NB4 (cell line): ENCODE measurements at regions not wholly inside any gene's neighbourhood (a gene's known extent, or its start where the extent isn't known, plus 50 kb on each side); places are given as distances from the start of the nearest gene placed in this dataset.

Source experiments
- DNase-seq: peaks from one replicate; pipeline ENCODE4 v3.0.0; 2010; ENCODE audit warnings: low read depth
- H3K4me3 ChIP-seq: one replicate; pipeline ENCODE4 v1.5.1; 2011; ENCODE audit warnings: mild to moderate bottlenecking, low read depth, low read length, moderate library complexity
- CTCF ChIP-seq: IDR thresholded peaks from one replicate; pipeline ENCODE4 v1.5.1; 2012; ENCODE audit warnings: low read depth, low read length
- MYC ChIP-seq: IDR thresholded peaks from 2 replicates; pipeline ENCODE4 v1.6.1; 2011; ENCODE audit warnings: low read depth, low read length
- POLR2A ChIP-seq: IDR thresholded peaks from 2 replicates; pipeline ENCODE4 v1.6.1; 2011; ENCODE audit warnings: mild to moderate bottlenecking; ENCODE audit not compliant: insufficient read length; ENCODE audit errors: extremely low read depth
- TF ChIP-seq, protein P1 (sequence below): IDR thresholded peaks from 2 replicates; pipeline ENCODE4 v1.6.1; 2011; ENCODE audit warnings: low read depth, low read length

- H3K4me3 ChIP-seq, result no peak overlapping the region
- TF ChIP-seq, protein P1, sequence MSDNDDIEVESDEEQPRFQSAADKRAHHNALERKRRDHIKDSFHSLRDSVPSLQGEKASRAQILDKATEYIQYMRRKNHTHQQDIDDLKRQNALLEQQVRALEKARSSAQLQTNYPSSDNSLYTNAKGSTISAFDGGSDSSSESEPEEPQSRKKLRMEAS, result no peak
- TF ChIP-seq CTCF (no peak), POLR2A (no peak), MYC (no peak)
- no peak for DNase-seq
These were observed 472.7 kb upstream of the HS6ST1 start for GRCh38 chr2:128791120-128791984.

- TF ChIP-seq CTCF, result no peak
- no peak for TF ChIP-seq MYC
- no peak for TF ChIP-seq POLR2A
- TF ChIP-seq, protein P1, result no peak
- no peak for DNase-seq
- no peak overlapping the region for H3K4me3 ChIP-seq
These were observed 473.3 kb upstream of the HS6ST1 start for GRCh38 chr2:128791985-128792320.

DNA sequence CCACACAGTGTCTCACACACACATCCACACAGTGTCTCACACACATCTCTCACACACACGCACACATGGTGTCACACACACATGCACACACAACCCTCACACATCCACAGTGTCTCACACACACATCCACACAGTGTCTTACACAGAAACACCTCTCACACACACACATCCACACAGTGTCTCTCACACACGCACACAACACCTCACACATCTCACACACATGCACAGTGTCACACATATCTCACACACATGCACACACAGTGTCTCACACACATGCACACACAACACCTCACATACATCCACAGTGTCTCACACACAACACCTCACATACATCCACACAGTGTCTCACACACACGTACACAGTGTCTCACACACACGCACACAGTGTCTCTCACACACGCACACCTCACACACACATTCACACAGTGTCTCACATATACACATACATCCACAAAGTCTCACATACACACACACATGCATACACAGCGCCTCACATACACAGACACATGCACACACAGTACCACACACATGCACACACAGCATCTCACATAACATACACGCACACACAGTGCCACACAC lies 473.9 kb upstream of the HS6ST1 start:
- no peak overlapping the region for H3K4me3 ChIP-seq
- TF ChIP-seq POLR2A, result no peak
- no peak for TF ChIP-seq MYC
- no peak for TF ChIP-seq CTCF
- TF ChIP-seq, protein P1, result no peak
- DNase-seq, result no peak

DNA sequence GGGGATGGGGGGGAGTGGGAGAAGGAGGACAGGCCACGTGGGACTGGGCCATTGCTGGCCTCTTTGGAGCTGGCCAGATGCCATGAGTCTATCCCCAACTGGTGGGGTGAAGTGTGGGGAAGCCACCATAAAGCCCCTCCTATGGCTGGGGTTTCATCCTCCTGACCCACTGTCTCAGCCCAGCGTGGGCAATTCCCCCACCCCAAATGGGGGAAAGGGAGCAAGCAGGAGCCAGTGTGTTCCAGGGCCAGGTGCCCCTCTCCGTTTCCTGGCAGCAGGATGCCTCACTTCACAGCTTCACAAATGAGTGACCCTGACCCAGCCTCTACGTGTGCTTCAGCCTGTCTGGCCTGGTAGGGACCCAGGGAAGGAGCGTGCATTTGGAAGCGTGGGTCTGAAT lies 474.7 kb upstream of the HS6ST1 start:
- H3K4me3 ChIP-seq, result no peak overlapping the region
- TF ChIP-seq CTCF (no peak), MYC (no peak), POLR2A (no peak)
- TF ChIP-seq, protein P1, result no peak
- no peak for DNase-seq

DNA sequence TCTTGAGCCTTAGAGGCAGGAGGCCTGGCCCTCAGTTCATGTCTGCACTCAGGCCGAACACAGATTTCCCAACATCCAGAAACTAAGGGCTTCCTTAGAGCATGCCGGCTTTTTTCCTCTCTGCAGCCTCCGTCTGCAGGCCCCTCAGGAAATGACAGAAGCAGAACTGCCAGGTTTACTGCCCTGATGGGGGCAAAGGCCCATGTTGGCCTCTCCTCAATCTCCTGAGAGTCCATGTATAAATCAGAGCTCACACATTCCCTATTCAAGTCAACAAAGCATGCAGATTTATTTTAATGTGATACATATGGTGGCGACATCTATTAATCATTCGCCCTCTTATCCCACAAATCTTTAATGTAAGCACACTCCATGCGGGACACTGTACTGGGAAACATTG lies 475.6 kb upstream of the HS6ST1 start:
- no peak overlapping the region for H3K4me3 ChIP-seq
- no peak for TF ChIP-seq CTCF
- DNase-seq, result no peak

DNA sequence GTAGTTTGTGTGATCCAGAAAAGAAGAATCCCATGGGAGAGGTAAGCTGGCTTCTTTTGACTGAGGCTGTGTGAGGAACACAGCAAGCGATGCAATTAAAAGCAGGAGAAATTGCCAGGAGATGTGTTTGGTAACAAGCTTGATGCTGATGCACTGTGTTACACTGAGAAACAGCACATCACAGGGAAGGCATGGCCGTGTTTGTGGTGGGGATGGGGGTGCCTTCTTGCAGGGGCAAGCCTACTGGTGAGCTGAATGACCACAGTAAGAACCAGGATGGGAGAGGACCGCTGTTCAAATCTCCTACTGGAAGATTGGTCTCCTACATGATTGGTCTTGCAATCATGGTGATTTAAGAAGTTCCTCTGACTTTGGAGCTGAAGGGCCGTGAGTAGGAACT lies 477.7 kb upstream of the HS6ST1 start:
- no peak for DNase-seq
- no peak overlapping the region for H3K4me3 ChIP-seq
- no peak for TF ChIP-seq POLR2A
- TF ChIP-seq MYC, result no peak
- TF ChIP-seq CTCF, result no peak
- TF ChIP-seq, protein P1, result no peak
